ENCODE measurements at regions not wholly inside any gene's neighbourhood (a gene's known extent, or its start where the extent isn't known, plus 50 kb on each side); places are given as distances from the start of the nearest gene placed in this dataset.

DNA sequence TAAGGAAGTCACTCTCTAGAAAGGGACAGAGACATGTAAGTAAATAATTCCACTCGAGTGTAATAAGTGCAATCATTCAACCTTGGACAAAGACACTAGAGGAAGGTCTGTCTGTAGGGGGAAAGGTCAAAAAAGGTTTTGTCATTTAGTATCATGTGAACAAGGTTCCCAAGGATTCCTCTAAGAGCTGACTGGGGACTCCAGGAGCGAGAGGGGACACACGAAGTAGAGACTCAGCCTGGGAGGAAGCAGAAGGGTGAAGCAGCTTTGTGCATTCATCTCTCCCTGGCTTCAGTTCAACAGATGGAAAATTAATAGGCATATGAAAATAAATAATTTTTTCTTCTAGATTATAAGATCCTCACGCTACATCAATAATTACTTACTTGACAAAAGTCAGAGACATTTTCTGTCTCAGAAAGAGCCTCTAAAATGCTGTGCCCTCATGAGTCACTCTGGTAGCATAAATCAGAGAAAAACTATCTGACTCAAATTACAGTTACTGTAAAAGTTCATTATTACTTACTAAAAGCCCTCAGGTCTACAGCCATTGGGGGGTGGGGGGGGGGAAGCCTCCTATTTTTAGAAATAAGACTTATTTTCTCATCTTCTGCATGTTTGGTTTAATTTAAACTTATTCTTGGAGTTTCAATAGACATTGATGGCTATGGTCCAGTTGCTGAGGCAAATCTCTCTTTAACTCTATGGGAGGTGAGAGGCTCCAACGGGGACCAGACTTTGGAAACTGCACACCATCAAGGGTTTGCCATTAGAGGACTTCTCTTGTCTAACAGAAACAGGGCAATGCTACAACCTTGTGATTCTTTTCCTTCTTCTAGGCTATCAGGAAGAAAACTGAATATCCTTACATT, 275.1 kb upstream of the KLF14 start:
- Histone ChIP-seq H3K9ac (ENCODE audit: low read depth, low read length) (no peak overlapping the region), H3K4me1 (ENCODE audit: insufficient read depth, low read length) (peaks cover 28% of the 10 kb centered on the region)

GRCh38 chr7:131010029-131010716, 276.2 kb upstream of the KLF14 start:
- no peaks in the 10 kb centered on the region for H3K27me3 ChIP-seq (ENCODE audit: insufficient read depth, low read length)
- WGBS: 93% methylated on average over 12 of the region's 12 CpGs
- no peaks in the 10 kb centered on the region for H3K36me3 ChIP-seq (ENCODE audit: insufficient read depth, low read length)
- H3K9ac ChIP-seq (ENCODE audit: low read depth, low read length): no peak overlapping the region
- H3K9me3 ChIP-seq (ENCODE audit: insufficient read depth, low read depth, low read length): no peaks in the 10 kb centered on the region
- no peak overlapping the region for H3K4me3 ChIP-seq (ENCODE audit: low read length)
- H3K27ac ChIP-seq (ENCODE audit: low read depth, low read length): no peak overlapping the region
- peaks cover 28% of the 10 kb centered on the region for H3K4me1 ChIP-seq (ENCODE audit: insufficient read depth, low read length)

More for the DNA sequence above, 275.1 kb upstream of the KLF14 start:
- 94% methylated on average over 5 of the region's 5 CpGs for WGBS
- no peaks in the 10 kb centered on the region for H3K9me3 ChIP-seq (ENCODE audit: insufficient read depth, low read depth, low read length)
- H3K4me3 ChIP-seq (ENCODE audit: low read length): no peak overlapping the region
- H3K27me3 ChIP-seq (ENCODE audit: insufficient read depth, low read length): no peaks in the 10 kb centered on the region
- H3K27ac ChIP-seq (ENCODE audit: low read depth, low read length): no peak overlapping the region
- no peaks in the 10 kb centered on the region for H3K36me3 ChIP-seq (ENCODE audit: insufficient read depth, low read length)

DNA sequence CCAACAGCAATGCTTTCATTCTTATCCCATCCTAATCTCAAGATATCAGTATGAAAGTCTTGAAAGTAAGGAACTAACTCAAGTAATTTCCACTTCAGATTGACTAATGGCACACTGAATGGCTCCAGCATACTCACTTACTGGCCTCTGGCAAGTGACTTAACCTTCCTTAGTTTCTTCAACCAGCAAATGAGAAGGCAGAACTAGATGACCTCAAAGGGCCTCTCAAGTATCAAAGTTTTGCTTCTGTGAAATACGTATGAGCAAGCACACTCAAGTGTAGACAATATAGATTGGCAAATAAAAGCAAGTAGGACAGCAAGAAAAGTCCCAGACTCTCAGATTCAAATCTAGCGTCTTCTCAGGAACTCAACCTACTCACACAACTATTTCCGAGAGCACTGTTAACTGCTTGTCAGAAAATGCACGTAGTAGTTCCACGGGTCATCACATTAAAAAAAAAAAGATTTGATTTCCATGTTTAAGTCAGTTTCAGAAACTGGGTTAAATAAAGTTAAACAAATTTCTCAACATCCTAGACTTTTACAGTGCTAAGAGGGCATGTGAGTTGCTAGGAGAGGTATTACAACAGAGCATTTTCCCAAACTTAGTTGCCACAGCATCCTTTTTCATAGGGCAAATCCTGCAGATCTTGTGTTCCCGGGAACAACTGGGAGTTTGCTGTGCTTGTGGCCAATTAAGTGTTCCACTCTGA, 276.9 kb upstream of the KLF14 start:
- Histone ChIP-seq H3K9ac (ENCODE audit: low read depth, low read length) (no peak overlapping the region), H3K27me3 (ENCODE audit: insufficient read depth, low read length) (no peaks in the 10 kb centered on the region), H3K36me3 (ENCODE audit: insufficient read depth, low read length) (no peaks in the 10 kb centered on the region), H3K27ac (ENCODE audit: low read depth, low read length) (no peak overlapping the region), H3K9me3 (ENCODE audit: insufficient read depth, low read depth, low read length) (no peaks in the 10 kb centered on the region), H3K4me3 (ENCODE audit: low read length) (no peak overlapping the region), H3K4me1 (ENCODE audit: insufficient read depth, low read length) (peaks cover 28% of the 10 kb centered on the region)
- WGBS: 96% methylated on average over 6 of the region's 6 CpGs

- Histone ChIP-seq H3K27ac (ENCODE audit: low read depth, low read length) (no peak overlapping the region), H3K4me3 (ENCODE audit: low read length) (no peak overlapping the region), H3K9ac (ENCODE audit: low read depth, low read length) (no peak overlapping the region), H3K27me3 (ENCODE audit: insufficient read depth, low read length) (no peaks in the 10 kb centered on the region), H3K9me3 (ENCODE audit: insufficient read depth, low read depth, low read length) (no peaks in the 10 kb centered on the region), H3K4me1 (ENCODE audit: insufficient read depth, low read length) (peaks cover 28% of the 10 kb centered on the region), H3K36me3 (ENCODE audit: insufficient read depth, low read length) (no peaks in the 10 kb centered on the region)
- 83% methylated on average over 4 of the region's 4 CpGs for WGBS
Observed at GRCh38 chr7:131011432-131011742, 277.4 kb upstream of the KLF14 start.

DNA sequence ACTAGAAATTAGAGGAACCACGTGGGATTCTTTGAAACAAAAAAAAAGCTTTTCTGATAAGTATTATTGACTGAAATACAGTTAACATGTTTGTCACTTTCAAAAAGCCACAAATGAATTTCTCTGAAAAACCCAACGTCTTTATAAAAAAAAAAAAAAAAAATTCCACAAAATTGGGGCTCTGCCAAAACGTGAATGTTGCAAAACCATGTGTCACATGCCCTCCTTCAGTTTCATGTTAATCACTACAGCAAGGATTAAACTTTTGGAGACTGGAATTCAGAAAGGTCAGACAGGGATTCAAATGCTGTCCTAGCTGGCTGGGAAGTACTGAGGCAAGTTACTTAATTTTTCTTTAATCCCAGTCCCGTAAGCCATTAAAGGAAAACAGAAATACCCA, 278.0 kb upstream of the KLF14 start:
- no peaks in the 10 kb centered on the region for H3K36me3 ChIP-seq (ENCODE audit: insufficient read depth, low read length)
- H3K27me3 ChIP-seq (ENCODE audit: insufficient read depth, low read length): no peaks in the 10 kb centered on the region
- H3K4me3 ChIP-seq (ENCODE audit: low read length): no peak overlapping the region
- no peak overlapping the region for H3K27ac ChIP-seq (ENCODE audit: low read depth, low read length)
- H3K9ac ChIP-seq (ENCODE audit: low read depth, low read length): no peak overlapping the region
- H3K9me3 ChIP-seq (ENCODE audit: insufficient read depth, low read depth, low read length): no peaks in the 10 kb centered on the region
- peaks cover 28% of the 10 kb centered on the region for H3K4me1 ChIP-seq (ENCODE audit: insufficient read depth, low read length)
- 96% methylated on average over 3 of the region's 4 CpGs for WGBS

DNA sequence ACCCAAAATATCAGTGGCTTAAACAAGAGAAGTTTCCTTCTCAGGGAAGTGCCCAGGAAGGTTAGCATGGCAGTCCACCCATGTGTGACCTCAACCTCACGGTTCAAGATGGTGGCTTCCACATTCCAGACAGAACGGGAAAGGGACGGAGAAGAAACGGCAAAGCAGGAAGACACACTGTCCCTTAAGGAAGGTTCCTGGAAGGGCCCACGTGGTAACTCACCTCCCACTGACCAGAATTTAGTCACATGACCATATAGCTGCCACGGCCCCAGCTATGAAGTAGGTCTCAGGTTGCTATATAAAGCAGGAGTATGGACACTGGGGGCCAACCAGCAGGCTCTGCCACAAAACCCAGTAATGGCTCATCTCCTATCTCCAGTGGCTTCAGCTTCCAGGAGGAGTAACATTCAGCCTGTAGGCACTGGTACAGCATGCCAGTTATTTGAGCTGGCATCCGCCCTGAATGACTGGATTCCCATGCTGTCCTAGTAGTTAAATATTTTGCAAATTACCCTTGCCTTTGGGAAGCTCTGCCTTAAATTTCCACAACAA, 278.5 kb upstream of the KLF14 start:
- Histone ChIP-seq H3K27me3 (ENCODE audit: insufficient read depth, low read length) (no peaks in the 10 kb centered on the region), H3K36me3 (ENCODE audit: insufficient read depth, low read length) (no peaks in the 10 kb centered on the region), H3K9me3 (ENCODE audit: insufficient read depth, low read depth, low read length) (no peaks in the 10 kb centered on the region), H3K4me3 (ENCODE audit: low read length) (no peak overlapping the region), H3K4me1 (ENCODE audit: insufficient read depth, low read length) (peaks cover 24% of the 10 kb centered on the region; the same call in 1 of the 2 replicates), H3K9ac (ENCODE audit: low read depth, low read length) (no peak overlapping the region), H3K27ac (ENCODE audit: low read depth, low read length) (no peak overlapping the region)
- WGBS: 94% methylated on average over 7 of the region's 7 CpGs

DNA sequence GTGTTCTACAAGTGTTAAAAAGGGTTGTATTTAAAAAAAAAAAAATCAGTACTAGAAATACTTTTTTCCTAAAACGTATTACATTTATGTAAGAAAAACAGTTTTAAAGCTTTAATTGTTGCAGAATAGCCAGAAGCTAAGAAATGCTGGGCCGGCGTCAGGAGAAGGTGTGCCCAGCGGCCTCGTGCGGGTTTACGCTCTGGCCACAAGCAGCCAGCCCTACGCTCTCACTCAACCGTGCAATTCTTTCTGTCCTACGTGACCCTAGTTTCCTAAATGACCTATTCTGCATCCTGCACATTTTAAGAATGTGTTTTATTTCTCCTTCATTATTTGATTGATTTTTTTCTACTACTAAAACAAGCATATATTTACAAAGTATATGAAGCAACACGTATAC, 279.7 kb upstream of the KLF14 start:
- no peak overlapping the region for H3K4me3 ChIP-seq (ENCODE audit: low read length)
- WGBS: 93% methylated on average over 11 of the region's 11 CpGs
- no peaks in the 10 kb centered on the region for H3K27me3 ChIP-seq (ENCODE audit: insufficient read depth, low read length)
- H3K4me1 ChIP-seq (ENCODE audit: insufficient read depth, low read length): peaks cover 18% of the 10 kb centered on the region; the same call in 1 of the 2 replicates
- no peaks in the 10 kb centered on the region for H3K9me3 ChIP-seq (ENCODE audit: insufficient read depth, low read depth, low read length)
- no peak overlapping the region for H3K9ac ChIP-seq (ENCODE audit: low read depth, low read length)
- no peak overlapping the region for H3K27ac ChIP-seq (ENCODE audit: low read depth, low read length)
- no peaks in the 10 kb centered on the region for H3K36me3 ChIP-seq (ENCODE audit: insufficient read depth, low read length)

GRCh38 chr7:131014906-131015656, 281.1 kb upstream of the KLF14 start:
- Histone ChIP-seq H3K4me3 (ENCODE audit: low read length) (no peak overlapping the region), H3K36me3 (ENCODE audit: insufficient read depth, low read length) (no peaks in the 10 kb centered on the region), H3K9ac (ENCODE audit: low read depth, low read length) (no peak overlapping the region), H3K27ac (ENCODE audit: low read depth, low read length) (no peak overlapping the region), H3K27me3 (ENCODE audit: insufficient read depth, low read length) (no peaks in the 10 kb centered on the region), H3K4me1 (ENCODE audit: insufficient read depth, low read length) (peaks cover 18% of the 10 kb centered on the region; the same call in 1 of the 2 replicates), H3K9me3 (ENCODE audit: insufficient read depth, low read depth, low read length) (no peaks in the 10 kb centered on the region)
- 92% methylated on average over 5 of the region's 7 CpGs for WGBS

DNA sequence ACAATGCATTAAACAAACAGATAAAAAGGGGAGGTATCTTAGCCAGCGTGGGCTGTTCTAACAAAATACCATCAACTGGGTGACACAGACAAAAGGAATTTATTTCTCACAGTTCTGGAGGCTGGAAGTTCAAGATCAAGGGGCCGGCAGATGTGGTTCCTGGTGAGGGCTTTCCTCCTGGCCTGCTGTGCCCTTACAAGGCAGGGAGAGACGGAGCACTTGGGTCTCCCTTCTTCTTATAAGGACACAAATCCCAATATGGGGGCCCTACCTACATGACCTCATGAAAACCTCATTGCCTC, 281.6 kb upstream of the KLF14 start:
- no peak overlapping the region for H3K4me3 ChIP-seq (ENCODE audit: low read length)
- H3K9ac ChIP-seq (ENCODE audit: low read depth, low read length): no peak overlapping the region
- WGBS: 80% methylated on average over 3 of the region's 3 CpGs
- H3K9me3 ChIP-seq (ENCODE audit: insufficient read depth, low read depth, low read length): no peaks in the 10 kb centered on the region
- H3K36me3 ChIP-seq (ENCODE audit: insufficient read depth, low read length): no peaks in the 10 kb centered on the region
- H3K27me3 ChIP-seq (ENCODE audit: insufficient read depth, low read length): no peaks in the 10 kb centered on the region
- H3K4me1 ChIP-seq (ENCODE audit: insufficient read depth, low read length): peaks cover 18% of the 10 kb centered on the region; the same call in 1 of the 2 replicates
- no peak overlapping the region for H3K27ac ChIP-seq (ENCODE audit: low read depth, low read length)

- Histone ChIP-seq H3K36me3 (ENCODE audit: insufficient read depth, low read length) (no peaks in the 10 kb centered on the region), H3K4me3 (ENCODE audit: low read length) (no peak overlapping the region), H3K27me3 (ENCODE audit: insufficient read depth, low read length) (no peaks in the 10 kb centered on the region), H3K27ac (ENCODE audit: low read depth, low read length) (no peak overlapping the region), H3K9me3 (ENCODE audit: insufficient read depth, low read depth, low read length) (no peaks in the 10 kb centered on the region), H3K9ac (ENCODE audit: low read depth, low read length) (no peak overlapping the region), H3K4me1 (ENCODE audit: insufficient read depth, low read length) (peaks cover 16% of the 10 kb centered on the region; the same call in 1 of the 2 replicates)
- 85% methylated on average over 1 of the region's 1 CpG for WGBS
Observed at GRCh38 chr7:131016230-131016629, 282.2 kb upstream of the KLF14 start.

Measured in HUES64 (cell line).